Stomach (tissue), 8 donors: ENCODE measurements at regions not wholly inside any gene's neighbourhood (a gene's known extent, or its start where the extent isn't known, plus 50 kb on each side); places are given as distances from the start of the nearest gene placed in this dataset.

Source experiments
- DNase-seq, 2 donors: peaks; one replicate each; pipeline versions ENCODE4 v3.0.0 to v3.0.0-alpha.2; 2013 to 2019
- H3K27ac ChIP-seq, 5 donors: fragments of 200-600 bp in 4 of 5; sonication (generic) in 4 of 5; one replicate each; pipeline ENCODE4 v1.5.1; 2013 to 2019; ENCODE audit warnings: mild to moderate bottlenecking in 1 of 5, moderate library complexity in 1 of 5
- H3K27me3 ChIP-seq, 3 donors: fragments of 200-600 bp; sonication (generic); one replicate each; pipeline ENCODE4 v1.5.1; 2017 to 2019; ENCODE audit warnings: mixed run types in 1 of 3
- H3K36me3 ChIP-seq, 4 donors: fragments of 200-600 bp; sonication (generic); 1 replicate in 3 of 4; 2 replicates in 1 of 4; pipeline ENCODE4 v1.5.1; 2016 to 2019
- H3K4me1 ChIP-seq, 4 donors: fragments of 200-600 bp; sonication (generic); one replicate each; pipeline ENCODE4 v1.5.1; 2016 to 2019
- H3K4me3 ChIP-seq, 4 donors: fragments of 200-600 bp; sonication (generic) in 3 of 4; one replicate each; pipeline ENCODE4 v1.5.1; 2016 to 2019; ENCODE audit warnings: mild to moderate bottlenecking in 1 of 4
- H3K9me3 ChIP-seq, 4 donors: fragments of 200-600 bp; sonication (generic); one replicate each; pipeline ENCODE4 v1.5.1; 2016 to 2019
- EP300 ChIP-seq: sonication (generic); formaldehyde crosslinking; IDR thresholded peaks from one replicate; pipeline ENCODE4 v1.6.1; 2017; ENCODE audit warnings: antibody characterized with exemption
- POLR2A ChIP-seq, 4 donors: fragments of 450-650 bp; IDR thresholded peaks; one replicate each; pipeline ENCODE4 v1.6.1; 2016; ENCODE audit warnings: antibody characterized with exemption in 4 of 4, control low read depth in 2 of 4, mild to moderate bottlenecking in 1 of 4, moderate library complexity in 1 of 4
- POLR2AphosphoS5 ChIP-seq, 3 donors: sonication (generic); formaldehyde crosslinking; IDR thresholded peaks; one replicate each; pipeline ENCODE4 v1.6.1; 2016; ENCODE audit warnings: antibody characterized with exemption in 3 of 3
- WGBS, 5 donors: extraction: QIAGEN DNeasy Blood & Tissue Kit in 3 of 5; methylation state at CpG; one replicate each; pipeline versions ENCODE4 v1.1.5 to v1.1.7; 2013 to 2018; 5-methylcytosine and 5-hydroxymethylcytosine counted together
- intact Hi-C: fragments of 100-400 bp; cut with DNase I; formaldehyde crosslinking; loops from one replicate; pipeline ENCODE4 v1.15.1; 2023; ENCODE audit warnings: low total_unique reads
- TF ChIP-seq, protein P1 (sequence below), 7 experiments: fragments of 450-650 bp in 4 of 7; fragments of 200-600 bp in 3 of 7; sonication (generic) in 3 of 7; IDR thresholded peaks; one replicate each; pipeline ENCODE4 v1.5.1; 2016 to 2019; ENCODE audit warnings: antibody characterized with exemption in 7 of 7, control low read depth in 2 of 7, mild to moderate bottlenecking in 1 of 7
- donor health status: healthy with polysubstance abuse.
- donor health status: Bipolar disorder and iron deficiency.
- donor health status: healthy.

DNA sequence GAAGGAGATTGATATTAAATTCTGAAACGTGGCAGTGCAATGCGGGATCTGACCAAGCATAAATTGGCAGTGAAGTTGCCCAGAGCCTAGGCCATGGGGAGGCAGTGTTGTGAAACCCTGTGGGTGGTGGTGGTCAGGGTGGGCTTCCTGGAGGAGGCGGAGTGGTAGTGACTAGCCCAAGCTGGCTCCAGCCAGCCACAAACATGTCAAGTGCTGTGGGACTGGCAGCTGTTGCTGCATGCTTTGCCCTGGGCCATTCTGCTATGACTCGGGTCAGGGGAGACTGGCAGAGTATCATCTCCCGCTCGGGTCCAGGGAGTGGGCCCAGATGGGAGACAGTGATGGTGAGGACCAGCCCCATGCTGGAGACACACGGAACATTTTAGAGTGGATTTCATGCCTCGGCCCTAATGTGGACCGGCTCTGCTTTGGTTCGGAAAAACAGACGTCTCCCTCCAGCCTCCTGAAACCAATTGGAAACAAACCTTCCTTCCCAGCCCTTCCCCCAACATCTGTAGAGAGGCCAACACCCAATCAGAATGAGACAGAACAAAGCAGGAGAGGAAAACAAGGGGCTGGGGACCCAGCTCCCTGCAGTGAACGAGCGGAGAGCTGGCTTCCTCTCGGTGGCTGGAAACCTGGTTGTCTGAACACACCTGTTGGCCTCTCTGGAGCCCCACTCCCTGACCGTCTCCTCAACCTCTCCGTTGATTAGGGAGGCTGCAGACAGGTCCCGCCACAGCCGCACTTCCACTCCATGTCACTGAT, 58.2 kb downstream of the TMEM270 start:
- no peak for DNase-seq
- peaks cover 0 to 9% (median 3%) of the 10 kb centered on the region in 4 donors for H3K4me1 ChIP-seq
- H3K36me3 ChIP-seq = no peaks in the 10 kb centered on the region
- no peaks in the 10 kb centered on the region for H3K27me3 ChIP-seq
- no peak overlapping the region for H3K27ac ChIP-seq
- no peak for TF ChIP-seq POLR2A (IDR thresholded peaks at IDR 0.05)
- no peak for TF ChIP-seq EP300
- TF ChIP-seq, protein P1, sequence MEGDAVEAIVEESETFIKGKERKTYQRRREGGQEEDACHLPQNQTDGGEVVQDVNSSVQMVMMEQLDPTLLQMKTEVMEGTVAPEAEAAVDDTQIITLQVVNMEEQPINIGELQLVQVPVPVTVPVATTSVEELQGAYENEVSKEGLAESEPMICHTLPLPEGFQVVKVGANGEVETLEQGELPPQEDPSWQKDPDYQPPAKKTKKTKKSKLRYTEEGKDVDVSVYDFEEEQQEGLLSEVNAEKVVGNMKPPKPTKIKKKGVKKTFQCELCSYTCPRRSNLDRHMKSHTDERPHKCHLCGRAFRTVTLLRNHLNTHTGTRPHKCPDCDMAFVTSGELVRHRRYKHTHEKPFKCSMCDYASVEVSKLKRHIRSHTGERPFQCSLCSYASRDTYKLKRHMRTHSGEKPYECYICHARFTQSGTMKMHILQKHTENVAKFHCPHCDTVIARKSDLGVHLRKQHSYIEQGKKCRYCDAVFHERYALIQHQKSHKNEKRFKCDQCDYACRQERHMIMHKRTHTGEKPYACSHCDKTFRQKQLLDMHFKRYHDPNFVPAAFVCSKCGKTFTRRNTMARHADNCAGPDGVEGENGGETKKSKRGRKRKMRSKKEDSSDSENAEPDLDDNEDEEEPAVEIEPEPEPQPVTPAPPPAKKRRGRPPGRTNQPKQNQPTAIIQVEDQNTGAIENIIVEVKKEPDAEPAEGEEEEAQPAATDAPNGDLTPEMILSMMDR (IDR thresholded peaks at IDR 0.05) = no peak
- no peak for TF ChIP-seq POLR2AphosphoS5 (IDR thresholded peaks at IDR 0.05)
- intact Hi-C loops = no loop called here
- 73 to 90% (median 78%) methylated on average over 17 to 18 of the region's 18 CpGs for WGBS, 5 donors
- no peak overlapping the region for H3K4me3 ChIP-seq
- no peaks in the 10 kb centered on the region for H3K9me3 ChIP-seq

DNA sequence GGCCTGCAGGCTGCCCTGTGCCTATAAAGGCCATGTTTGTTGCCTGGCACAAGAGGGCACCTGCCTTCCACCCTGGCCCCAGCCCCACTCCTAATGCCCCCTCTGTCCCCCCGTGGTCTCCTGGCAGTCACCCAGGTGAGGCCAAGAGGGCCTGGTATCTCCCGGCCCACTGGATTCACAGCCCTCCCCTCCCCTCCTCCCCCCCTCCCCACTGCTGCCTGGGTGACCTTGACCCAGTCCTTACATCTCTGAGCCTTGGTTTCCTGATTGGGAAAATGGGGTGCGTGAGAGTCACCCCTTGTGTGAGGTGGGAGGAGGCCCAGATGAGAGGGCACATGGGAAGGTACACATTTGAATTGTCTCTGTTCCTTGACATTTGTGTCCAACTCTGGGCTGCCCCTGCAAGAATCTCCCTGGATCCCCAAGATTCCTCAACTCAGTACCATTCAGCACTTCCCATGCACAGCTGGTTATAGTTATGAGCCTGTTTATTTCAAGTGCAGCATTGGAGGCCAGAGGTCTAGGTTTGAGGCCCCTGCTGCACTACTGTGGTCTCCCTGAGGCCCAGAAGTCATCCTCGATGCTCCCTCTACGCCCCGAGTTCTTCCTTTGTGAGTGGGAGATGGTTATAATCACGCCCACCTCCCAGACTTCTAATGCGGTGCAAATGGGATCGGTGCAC, 58.9 kb downstream of the TMEM270 start:
- Histone ChIP-seq H3K9me3 (no peaks in the 10 kb centered on the region), H3K27ac (no peak overlapping the region), H3K36me3 (no peaks in the 10 kb centered on the region), H3K4me1 (peaks cover 0 to 9% (median 3%) of the 10 kb centered on the region in 4 donors), H3K4me3 (no peak overlapping the region), H3K27me3 (no peaks in the 10 kb centered on the region)
- DNase-seq = no peak
- 77 to 82% (median 80%) methylated on average over 9 of the region's 9 CpGs for WGBS, 5 donors
- intact Hi-C loops = no loop called here
- TF ChIP-seq POLR2AphosphoS5 (IDR thresholded peaks at IDR 0.05) = no peak
- no peak for TF ChIP-seq POLR2A (IDR thresholded peaks at IDR 0.05)
- TF ChIP-seq, protein P1 (IDR thresholded peaks at IDR 0.05) = no peak
- no peak for TF ChIP-seq EP300

DNA sequence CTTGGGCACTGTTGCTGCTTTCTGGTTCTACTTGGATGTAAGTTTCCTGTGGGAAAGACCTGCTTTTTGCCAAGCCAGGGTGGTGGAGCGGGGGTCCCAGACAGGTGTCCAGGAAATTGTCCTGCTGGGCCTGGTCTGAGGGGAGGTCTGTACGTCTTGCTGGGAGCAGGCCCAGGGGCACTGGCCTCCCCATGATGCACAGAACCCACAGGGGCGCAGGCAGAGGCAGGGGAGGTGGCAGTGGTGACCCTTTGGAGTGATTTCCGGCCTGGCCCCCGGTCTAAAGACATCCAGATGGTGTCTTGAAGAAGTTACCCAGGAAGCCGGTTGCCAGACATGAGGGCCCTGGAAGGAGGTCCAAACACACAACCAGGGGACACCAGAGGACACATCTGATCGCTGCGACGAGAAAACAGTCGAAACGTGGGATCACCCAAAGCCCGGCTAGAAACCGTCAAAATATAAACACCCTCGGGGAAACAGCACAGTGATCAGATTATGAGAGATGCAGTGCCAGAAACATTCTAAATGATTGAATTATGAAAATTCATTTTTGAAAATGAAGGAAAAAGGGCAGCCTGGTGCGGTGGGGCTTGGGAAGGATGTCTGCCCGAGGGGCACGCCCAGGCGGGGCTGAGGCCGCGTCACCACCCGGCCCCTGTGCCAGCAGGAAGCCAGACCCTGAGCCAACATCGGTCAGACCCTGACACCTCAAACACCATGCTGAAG, 59.6 kb downstream of the TMEM270 start:
- no peak overlapping the region for H3K27ac ChIP-seq
- no peaks in the 10 kb centered on the region for H3K27me3 ChIP-seq

More for the DNA sequence above, 59.6 kb downstream of the TMEM270 start:
- no peak for DNase-seq
- Histone ChIP-seq H3K4me1 (peaks cover 0 to 9% (median 3%) of the 10 kb centered on the region in 4 donors), H3K4me3 (no peak overlapping the region), H3K9me3 (no peaks in the 10 kb centered on the region), H3K36me3 (no peaks in the 10 kb centered on the region)
- TF ChIP-seq, protein P1 (IDR thresholded peaks at IDR 0.05) = no peak
- no peak for TF ChIP-seq EP300
- TF ChIP-seq POLR2A (IDR thresholded peaks at IDR 0.05) = no peak
- TF ChIP-seq POLR2AphosphoS5 (IDR thresholded peaks at IDR 0.05) = no peak
- intact Hi-C loops = no loop called here
- WGBS, 5 donors = 84 to 88% (median 86%) methylated on average over 20 to 22 of the region's 22 CpGs
